ENCODE measurements at regions not wholly inside any gene's neighbourhood (a gene's known extent, or its start where the extent isn't known, plus 50 kb on each side); places are given as distances from the start of the nearest gene placed in this dataset.
A peak's percentile ranks its signal among the peaks of the same experiment; 100 is the strongest.

DNA sequence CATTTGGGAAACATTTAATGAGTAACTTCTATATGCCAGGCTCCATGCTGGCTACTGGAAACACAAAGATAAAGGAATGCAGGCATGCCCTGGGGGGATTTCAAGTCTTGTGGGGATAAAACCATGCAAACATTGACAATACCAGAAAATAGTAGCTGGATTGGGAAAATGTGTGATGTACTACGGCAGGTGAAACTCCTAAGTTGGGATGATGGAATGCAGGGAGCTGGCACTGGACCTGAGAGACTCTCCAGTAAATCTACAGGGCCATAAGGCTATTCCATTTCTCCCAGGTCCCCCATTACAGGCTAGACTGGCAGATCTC, 68.2 kb upstream of the NTRK3 start:
- H3K4me1 ChIP-seq (ENCODE audit: control insufficient read depth, insufficient read depth, low read depth, low read length): no peaks in the 10 kb centered on the region
- no peak overlapping the region for H3K23ac ChIP-seq (ENCODE audit: low read length in 2 of 2)
- H2AFZ ChIP-seq (ENCODE audit: low read depth, low read length): no peak overlapping the region
- H3K9ac ChIP-seq (ENCODE audit: low read length): no peak overlapping the region
- H3K27me3 ChIP-seq (ENCODE audit: control insufficient read depth in 1 of 2, insufficient read depth in 1 of 2, low read length in 2 of 2): no peaks in the 10 kb centered on the region
- no peak for DNase-seq
- no peak overlapping the region for H3K27ac ChIP-seq (ENCODE audit: low read length, poor library complexity, severe bottlenecking)
- no peak overlapping the region for H2BK12ac ChIP-seq (ENCODE audit: low read length in 2 of 2)
- no peak overlapping the region for H4K8ac ChIP-seq (ENCODE audit: low read length)
- 64% methylated on average over 1 of the region's 1 CpG for WGBS
- no peak overlapping the region for H3K4me2 ChIP-seq (ENCODE audit: low read length, poor library complexity, severe bottlenecking)
- no peak overlapping the region for H3K14ac ChIP-seq (ENCODE audit: low read length in 2 of 2)
- H3K79me1 ChIP-seq (replicated peaks; ENCODE audit: low read length, poor library complexity, severe bottlenecking): no peaks in the 10 kb centered on the region
- H3K4me3 ChIP-seq (ENCODE audit: insufficient read depth in 1 of 2, low read depth in 1 of 2, low read length in 2 of 2): no peak overlapping the region
- no peak overlapping the region for H3K4ac ChIP-seq (ENCODE audit: low read depth in 1 of 2, low read length in 2 of 2)
- no peaks in the 10 kb centered on the region for H3K9me3 ChIP-seq (ENCODE audit: control insufficient read depth, low read length)
- no peaks in the 10 kb centered on the region for H3K36me3 ChIP-seq (ENCODE audit: control insufficient read depth in 1 of 2, insufficient read depth in 2 of 2, low read depth in 1 of 2, low read length in 2 of 2)
- no peak overlapping the region for H3K18ac ChIP-seq (ENCODE audit: low read depth in 1 of 2, low read length in 2 of 2)
- no peak overlapping the region for H2BK120ac ChIP-seq (ENCODE audit: low read depth, low read length)
- no peak overlapping the region for H2AK5ac ChIP-seq (ENCODE audit: low read length, severe bottlenecking)
- H2BK15ac ChIP-seq (ENCODE audit: low read depth, poor library complexity, severe bottlenecking): no peak overlapping the region
- no peak overlapping the region for H2BK5ac ChIP-seq (ENCODE audit: low read depth, low read length, poor library complexity, severe bottlenecking)
- H4K91ac ChIP-seq (ENCODE audit: low read length): no peak overlapping the region

DNA sequence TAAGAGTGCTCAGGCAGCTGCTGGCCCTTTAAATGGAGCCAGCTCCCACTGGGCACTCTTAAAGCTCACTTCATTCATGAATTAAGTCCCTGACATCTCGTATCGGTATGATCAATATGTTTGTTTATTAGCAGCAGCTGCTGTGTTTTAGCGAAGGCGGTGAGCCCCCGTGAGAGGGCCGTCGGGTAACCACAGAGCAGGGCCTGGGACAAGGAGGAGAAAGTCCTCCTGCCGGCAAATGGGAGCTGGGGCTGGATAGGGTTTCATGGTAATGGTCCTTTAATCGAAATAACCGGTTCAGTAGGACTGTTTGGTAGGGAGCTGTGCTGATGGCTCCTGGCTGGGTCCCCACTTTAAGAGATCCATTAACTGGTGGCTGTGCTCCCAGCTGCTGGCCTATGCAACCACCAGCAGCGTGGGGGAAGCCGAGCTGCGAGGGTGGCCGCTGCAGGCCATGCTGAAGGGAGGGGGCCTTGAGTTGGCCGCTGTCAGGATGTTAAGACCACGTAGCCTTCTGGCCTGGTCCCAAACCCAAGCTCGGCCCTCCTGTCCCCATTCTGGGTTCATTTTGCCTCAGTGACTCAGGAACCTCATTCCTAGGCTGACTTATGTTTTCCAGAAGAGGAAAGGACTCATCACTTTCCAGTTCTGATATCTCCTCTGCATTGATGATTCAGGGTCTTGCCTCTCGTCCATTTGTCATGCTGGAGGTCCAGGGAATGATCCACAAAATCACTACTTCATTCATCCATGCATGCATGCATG, 67.6 kb upstream of the NTRK3 start:
- WGBS: 82% methylated on average over 18 of the region's 18 CpGs
- no peak overlapping the region for H3K18ac ChIP-seq (ENCODE audit: low read depth in 1 of 2, low read length in 2 of 2)
- H3K4ac ChIP-seq (ENCODE audit: low read depth in 1 of 2, low read length in 2 of 2): no peak overlapping the region
- no peak overlapping the region for H2BK120ac ChIP-seq (ENCODE audit: low read depth, low read length)
- H3K27me3 ChIP-seq (ENCODE audit: control insufficient read depth in 1 of 2, insufficient read depth in 1 of 2, low read length in 2 of 2): no peaks in the 10 kb centered on the region
- H3K23ac ChIP-seq (ENCODE audit: low read length in 2 of 2): no peak overlapping the region
- H3K79me1 ChIP-seq (replicated peaks; ENCODE audit: low read length, poor library complexity, severe bottlenecking): no peaks in the 10 kb centered on the region
- H3K9me3 ChIP-seq (ENCODE audit: control insufficient read depth, low read length): no peaks in the 10 kb centered on the region
- no peak overlapping the region for H2AK5ac ChIP-seq (ENCODE audit: low read length, severe bottlenecking)
- H4K8ac ChIP-seq (ENCODE audit: low read length): no peak overlapping the region
- no peak overlapping the region for H3K14ac ChIP-seq (ENCODE audit: low read length in 2 of 2)
- no peaks in the 10 kb centered on the region for H3K36me3 ChIP-seq (ENCODE audit: control insufficient read depth in 1 of 2, insufficient read depth in 2 of 2, low read depth in 1 of 2, low read length in 2 of 2)
- no peak overlapping the region for H2BK12ac ChIP-seq (ENCODE audit: low read length in 2 of 2)
- H2AFZ ChIP-seq (ENCODE audit: low read depth, low read length): no peak overlapping the region
- no peak overlapping the region for H2BK15ac ChIP-seq (ENCODE audit: low read depth, poor library complexity, severe bottlenecking)
- H3K4me1 ChIP-seq (ENCODE audit: control insufficient read depth, insufficient read depth, low read depth, low read length): no peaks in the 10 kb centered on the region
- no peak overlapping the region for H2BK5ac ChIP-seq (ENCODE audit: low read depth, low read length, poor library complexity, severe bottlenecking)
- H4K91ac ChIP-seq (ENCODE audit: low read length): no peak overlapping the region
- no peak overlapping the region for H3K27ac ChIP-seq (ENCODE audit: low read length, poor library complexity, severe bottlenecking)
- H3K4me2 ChIP-seq (ENCODE audit: low read length, poor library complexity, severe bottlenecking): no peak overlapping the region
- DNase-seq: no peak
- peak overlapping the region; percentile 12 for H3K9ac ChIP-seq (ENCODE audit: low read length)
- no peak overlapping the region for H3K4me3 ChIP-seq (ENCODE audit: insufficient read depth in 1 of 2, low read depth in 1 of 2, low read length in 2 of 2)

DNA sequence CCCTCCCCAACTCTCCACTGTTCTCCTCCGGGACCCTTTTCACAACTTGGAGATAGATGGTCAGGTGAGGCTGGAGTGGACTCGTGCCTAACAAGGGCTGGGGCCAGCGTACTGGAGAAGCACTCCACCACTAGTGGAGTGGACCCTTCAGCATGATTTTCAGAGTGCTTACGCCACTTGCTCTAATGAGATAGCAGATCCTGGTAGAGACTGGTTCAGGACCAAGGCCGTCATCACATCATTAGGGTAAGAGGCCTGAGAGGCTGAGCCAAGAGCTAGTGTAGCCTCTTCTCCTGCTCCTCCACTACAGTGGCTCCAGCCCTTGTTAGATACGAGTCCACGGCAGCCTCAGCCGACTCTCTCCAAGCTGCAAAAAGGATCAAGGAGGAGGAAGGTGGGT, 66.9 kb upstream of the NTRK3 start:
- no peak overlapping the region for H3K4me3 ChIP-seq (ENCODE audit: insufficient read depth in 1 of 2, low read depth in 1 of 2, low read length in 2 of 2)
- H3K4me1 ChIP-seq (ENCODE audit: control insufficient read depth, insufficient read depth, low read depth, low read length): no peaks in the 10 kb centered on the region
- H2AK5ac ChIP-seq (ENCODE audit: low read length, severe bottlenecking): no peak overlapping the region

DNA sequence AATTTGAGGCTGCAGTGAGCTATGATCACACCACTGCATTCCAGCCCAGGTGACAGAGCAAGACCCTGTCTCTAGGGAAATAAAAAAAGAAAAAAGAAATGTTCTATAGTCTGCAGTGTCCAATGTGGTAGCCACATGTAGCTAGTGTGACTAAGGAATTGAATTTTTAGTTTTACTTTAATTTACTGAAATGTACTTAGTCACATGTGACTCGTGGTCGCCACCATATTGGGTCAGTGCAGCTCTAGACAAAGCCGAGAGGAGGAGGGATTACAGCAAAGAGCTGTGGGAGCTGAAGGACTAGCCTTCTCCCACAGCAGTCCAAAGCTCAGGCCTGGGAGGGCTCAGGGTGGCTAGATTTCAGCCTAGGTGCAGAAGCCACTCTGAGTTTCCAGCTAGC, 65.9 kb upstream of the NTRK3 start:
- H3K4me3 ChIP-seq (ENCODE audit: insufficient read depth in 1 of 2, low read depth in 1 of 2, low read length in 2 of 2): no peak overlapping the region
- no peak overlapping the region for H3K4ac ChIP-seq (ENCODE audit: low read depth in 1 of 2, low read length in 2 of 2)
- no peak overlapping the region for H3K14ac ChIP-seq (ENCODE audit: low read length in 2 of 2)
- H3K4me1 ChIP-seq (ENCODE audit: control insufficient read depth, insufficient read depth, low read depth, low read length): no peaks in the 10 kb centered on the region
- H3K23ac ChIP-seq (ENCODE audit: low read length in 2 of 2): no peak overlapping the region
- H2BK15ac ChIP-seq (ENCODE audit: low read depth, poor library complexity, severe bottlenecking): no peak overlapping the region
- 89% methylated on average over 3 of the region's 3 CpGs for WGBS
- H4K91ac ChIP-seq (ENCODE audit: low read length): no peak overlapping the region
- H2AFZ ChIP-seq (ENCODE audit: low read depth, low read length): no peak overlapping the region
- H3K36me3 ChIP-seq (ENCODE audit: control insufficient read depth in 1 of 2, insufficient read depth in 2 of 2, low read depth in 1 of 2, low read length in 2 of 2): no peaks in the 10 kb centered on the region
- no peaks in the 10 kb centered on the region for H3K27me3 ChIP-seq (ENCODE audit: control insufficient read depth in 1 of 2, insufficient read depth in 1 of 2, low read length in 2 of 2)
- no peak overlapping the region for H2BK120ac ChIP-seq (ENCODE audit: low read depth, low read length)
- H3K9ac ChIP-seq (ENCODE audit: low read length): no peak overlapping the region
- no peak overlapping the region for H2BK5ac ChIP-seq (ENCODE audit: low read depth, low read length, poor library complexity, severe bottlenecking)
- H3K9me3 ChIP-seq (ENCODE audit: control insufficient read depth, low read length): no peaks in the 10 kb centered on the region
- H2BK12ac ChIP-seq (ENCODE audit: low read length in 2 of 2): no peak overlapping the region
- no peaks in the 10 kb centered on the region for H3K79me1 ChIP-seq (replicated peaks; ENCODE audit: low read length, poor library complexity, severe bottlenecking)
- DNase-seq: no peak
- no peak overlapping the region for H3K27ac ChIP-seq (ENCODE audit: low read length, poor library complexity, severe bottlenecking)
- H3K4me2 ChIP-seq (ENCODE audit: low read length, poor library complexity, severe bottlenecking): no peak overlapping the region
- H2AK5ac ChIP-seq (ENCODE audit: low read length, severe bottlenecking): no peak overlapping the region
- H3K18ac ChIP-seq (ENCODE audit: low read depth in 1 of 2, low read length in 2 of 2): no peak overlapping the region
- no peak overlapping the region for H4K8ac ChIP-seq (ENCODE audit: low read length)

More for the DNA sequence above, 66.9 kb upstream of the NTRK3 start:
- 76% methylated on average over 6 of the region's 8 CpGs for WGBS
- Histone ChIP-seq H3K79me1 (replicated peaks; ENCODE audit: low read length, poor library complexity, severe bottlenecking) (no peaks in the 10 kb centered on the region), H3K4ac (ENCODE audit: low read depth in 1 of 2, low read length in 2 of 2) (no peak overlapping the region), H3K23ac (ENCODE audit: low read length in 2 of 2) (no peak overlapping the region), H2AFZ (ENCODE audit: low read depth, low read length) (no peak overlapping the region), H3K27me3 (ENCODE audit: control insufficient read depth in 1 of 2, insufficient read depth in 1 of 2, low read length in 2 of 2) (no peaks in the 10 kb centered on the region), H2BK12ac (ENCODE audit: low read length in 2 of 2) (no peak overlapping the region), H3K14ac (ENCODE audit: low read length in 2 of 2) (no peak overlapping the region), H4K8ac (ENCODE audit: low read length) (no peak overlapping the region), H2BK15ac (ENCODE audit: low read depth, poor library complexity, severe bottlenecking) (no peak overlapping the region), H3K9ac (ENCODE audit: low read length) (peak overlapping the region; percentile 12), H3K4me2 (ENCODE audit: low read length, poor library complexity, severe bottlenecking) (no peak overlapping the region), H2BK120ac (ENCODE audit: low read depth, low read length) (no peak overlapping the region), H4K91ac (ENCODE audit: low read length) (no peak overlapping the region), H3K27ac (ENCODE audit: low read length, poor library complexity, severe bottlenecking) (no peak overlapping the region), H3K18ac (ENCODE audit: low read depth in 1 of 2, low read length in 2 of 2) (no peak overlapping the region), H3K9me3 (ENCODE audit: control insufficient read depth, low read length) (no peaks in the 10 kb centered on the region), H2BK5ac (ENCODE audit: low read depth, low read length, poor library complexity, severe bottlenecking) (no peak overlapping the region), H3K36me3 (ENCODE audit: control insufficient read depth in 1 of 2, insufficient read depth in 2 of 2, low read depth in 1 of 2, low read length in 2 of 2) (no peaks in the 10 kb centered on the region)
- no peak for DNase-seq
